ENCODE measurements at regions not wholly inside any gene's neighbourhood (a gene's known extent, or its start where the extent isn't known, plus 50 kb on each side); places are given as distances from the start of the nearest gene placed in this dataset.

DNA sequence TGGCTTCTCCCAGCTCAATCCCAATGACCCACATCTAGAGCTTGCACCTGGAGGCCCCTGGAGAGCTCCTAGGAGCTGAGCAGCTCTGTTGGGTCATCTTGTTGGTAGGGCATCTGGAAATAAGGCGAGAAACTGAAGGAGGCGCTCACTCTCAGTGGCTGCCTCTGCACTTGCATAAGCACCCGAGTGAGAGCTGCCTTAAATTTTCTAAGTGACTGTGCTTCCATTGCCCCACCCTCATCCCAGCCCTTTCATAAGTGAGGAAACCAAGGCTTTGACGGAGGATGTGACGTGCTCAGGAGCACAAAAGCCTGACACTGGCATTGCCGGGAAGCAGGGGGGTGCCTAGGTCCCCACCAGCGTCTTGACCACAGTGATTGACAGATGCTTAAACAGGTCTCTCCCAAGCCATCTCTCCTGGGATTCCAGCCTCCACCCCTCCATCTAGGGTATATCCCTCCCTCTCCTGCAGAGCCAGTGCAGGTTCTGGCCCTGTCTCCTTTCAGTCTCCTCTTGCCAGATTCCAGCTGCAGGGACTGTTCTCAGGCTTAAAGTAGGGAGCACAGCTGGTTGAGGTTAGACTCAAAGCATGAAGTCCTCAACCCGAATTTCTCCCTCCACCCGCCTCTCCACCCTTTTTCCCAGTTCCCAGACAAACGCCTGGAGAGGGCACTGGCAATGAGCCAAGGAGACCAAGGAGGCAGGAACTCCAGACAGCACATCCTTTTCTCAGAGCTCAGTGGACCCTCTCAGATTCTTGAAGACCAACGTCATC lies 113.7 kb downstream of the IRX5 start:
- Mint-ChIP-seq H3K9me3 (ENCODE audit: unreplicated experiment) (no peaks in the 10 kb centered on the region), H3K27me3 (ENCODE audit: unreplicated experiment) (peaks cover 4% of the 10 kb centered on the region), H3K36me3 (ENCODE audit: low read depth, unreplicated experiment) (no peaks in the 10 kb centered on the region), H3K27ac (ENCODE audit: unreplicated experiment) (no peak overlapping the region), H3K4me1 (ENCODE audit: unreplicated experiment) (no peaks in the 10 kb centered on the region), H3K4me3 (ENCODE audit: unreplicated experiment) (no peak overlapping the region)
- TF ChIP-seq, protein P1, sequence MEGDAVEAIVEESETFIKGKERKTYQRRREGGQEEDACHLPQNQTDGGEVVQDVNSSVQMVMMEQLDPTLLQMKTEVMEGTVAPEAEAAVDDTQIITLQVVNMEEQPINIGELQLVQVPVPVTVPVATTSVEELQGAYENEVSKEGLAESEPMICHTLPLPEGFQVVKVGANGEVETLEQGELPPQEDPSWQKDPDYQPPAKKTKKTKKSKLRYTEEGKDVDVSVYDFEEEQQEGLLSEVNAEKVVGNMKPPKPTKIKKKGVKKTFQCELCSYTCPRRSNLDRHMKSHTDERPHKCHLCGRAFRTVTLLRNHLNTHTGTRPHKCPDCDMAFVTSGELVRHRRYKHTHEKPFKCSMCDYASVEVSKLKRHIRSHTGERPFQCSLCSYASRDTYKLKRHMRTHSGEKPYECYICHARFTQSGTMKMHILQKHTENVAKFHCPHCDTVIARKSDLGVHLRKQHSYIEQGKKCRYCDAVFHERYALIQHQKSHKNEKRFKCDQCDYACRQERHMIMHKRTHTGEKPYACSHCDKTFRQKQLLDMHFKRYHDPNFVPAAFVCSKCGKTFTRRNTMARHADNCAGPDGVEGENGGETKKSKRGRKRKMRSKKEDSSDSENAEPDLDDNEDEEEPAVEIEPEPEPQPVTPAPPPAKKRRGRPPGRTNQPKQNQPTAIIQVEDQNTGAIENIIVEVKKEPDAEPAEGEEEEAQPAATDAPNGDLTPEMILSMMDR (IDR thresholded peaks at IDR 0.05; ENCODE audit: unreplicated experiment): no peak
- no peak for DNase-seq (ENCODE audit: low spot score)

- Mint-ChIP-seq H3K27ac (ENCODE audit: unreplicated experiment) (no peak overlapping the region), H3K4me3 (ENCODE audit: unreplicated experiment) (no peak overlapping the region), H3K27me3 (ENCODE audit: unreplicated experiment) (peaks cover 2% of the 10 kb centered on the region), H3K9me3 (ENCODE audit: unreplicated experiment) (no peaks in the 10 kb centered on the region), H3K36me3 (ENCODE audit: low read depth, unreplicated experiment) (no peaks in the 10 kb centered on the region), H3K4me1 (ENCODE audit: unreplicated experiment) (no peaks in the 10 kb centered on the region)
- TF ChIP-seq, protein P1 (IDR thresholded peaks at IDR 0.05; ENCODE audit: unreplicated experiment): no peak
- no peak for DNase-seq (ENCODE audit: low spot score)
Observed at GRCh38 chr16:55045329-55045728, 114.7 kb downstream of the IRX5 start.

GRCh38 chr16:55045756-55046460 lies 115.2 kb downstream of the IRX5 start:
- TF ChIP-seq, protein P1 (IDR thresholded peaks at IDR 0.05; ENCODE audit: unreplicated experiment): no peak
- DNase-seq (ENCODE audit: low spot score): no peak
- Mint-ChIP-seq H3K27ac (ENCODE audit: unreplicated experiment) (no peak overlapping the region), H3K4me3 (ENCODE audit: unreplicated experiment) (no peak overlapping the region), H3K36me3 (ENCODE audit: low read depth, unreplicated experiment) (no peaks in the 10 kb centered on the region), H3K9me3 (ENCODE audit: unreplicated experiment) (no peaks in the 10 kb centered on the region), H3K27me3 (ENCODE audit: unreplicated experiment) (peaks cover 2% of the 10 kb centered on the region), H3K4me1 (ENCODE audit: unreplicated experiment) (peaks cover 5% of the 10 kb centered on the region)

GRCh38 chr16:55046513-55046912 lies 115.8 kb downstream of the IRX5 start:
- H3K9me3 Mint-ChIP-seq (ENCODE audit: unreplicated experiment): no peaks in the 10 kb centered on the region
- no peak for DNase-seq (ENCODE audit: low spot score)
- no peaks in the 10 kb centered on the region for H3K36me3 Mint-ChIP-seq (ENCODE audit: low read depth, unreplicated experiment)
- TF ChIP-seq, protein P1 (IDR thresholded peaks at IDR 0.05; ENCODE audit: unreplicated experiment): no peak
- peaks cover 11% of the 10 kb centered on the region for H3K4me1 Mint-ChIP-seq (ENCODE audit: unreplicated experiment)
- H3K27ac Mint-ChIP-seq (ENCODE audit: unreplicated experiment): no peak overlapping the region
- no peak overlapping the region for H3K4me3 Mint-ChIP-seq (ENCODE audit: unreplicated experiment)
- H3K27me3 Mint-ChIP-seq (ENCODE audit: unreplicated experiment): peaks cover 2% of the 10 kb centered on the region

- peaks cover 15% of the 10 kb centered on the region for H3K4me1 Mint-ChIP-seq (ENCODE audit: unreplicated experiment)
- DNase-seq (ENCODE audit: low spot score): no peak
- TF ChIP-seq, protein P1 (IDR thresholded peaks at IDR 0.05; ENCODE audit: unreplicated experiment): no peak
- no peak overlapping the region for H3K4me3 Mint-ChIP-seq (ENCODE audit: unreplicated experiment)
- H3K36me3 Mint-ChIP-seq (ENCODE audit: low read depth, unreplicated experiment): no peaks in the 10 kb centered on the region
- no peaks in the 10 kb centered on the region for H3K9me3 Mint-ChIP-seq (ENCODE audit: unreplicated experiment)
- H3K27ac Mint-ChIP-seq (ENCODE audit: unreplicated experiment): no peak overlapping the region
- H3K27me3 Mint-ChIP-seq (ENCODE audit: unreplicated experiment): peaks cover 2% of the 10 kb centered on the region
Observed at GRCh38 chr16:55046916-55047315, 116.3 kb downstream of the IRX5 start.
